CD4-positive, alpha-beta T cell treated with Interleukin-12 subunit alpha and Interleukin-12 subunit beta, for 1 hour (primary cell): ENCODE measurements at regions not wholly inside any gene's neighbourhood (a gene's known extent, or its start where the extent isn't known, plus 50 kb on each side); places are given as distances from the start of the nearest gene placed in this dataset.
"Not testable (repeated sequence)": the region's sequence is repeated elsewhere in the genome, so short reads cannot be mapped to it uniquely, and the experiment has no call there.

Experiments used
- DNase-seq: peaks from one replicate; pipeline ENCODE4 v3.0.0-alpha.2; 2020

GRCh38 chr4:24195991-24196736 lies 306.3 kb upstream of the PPARGC1A start:
- DNase-seq = no peak

DNA sequence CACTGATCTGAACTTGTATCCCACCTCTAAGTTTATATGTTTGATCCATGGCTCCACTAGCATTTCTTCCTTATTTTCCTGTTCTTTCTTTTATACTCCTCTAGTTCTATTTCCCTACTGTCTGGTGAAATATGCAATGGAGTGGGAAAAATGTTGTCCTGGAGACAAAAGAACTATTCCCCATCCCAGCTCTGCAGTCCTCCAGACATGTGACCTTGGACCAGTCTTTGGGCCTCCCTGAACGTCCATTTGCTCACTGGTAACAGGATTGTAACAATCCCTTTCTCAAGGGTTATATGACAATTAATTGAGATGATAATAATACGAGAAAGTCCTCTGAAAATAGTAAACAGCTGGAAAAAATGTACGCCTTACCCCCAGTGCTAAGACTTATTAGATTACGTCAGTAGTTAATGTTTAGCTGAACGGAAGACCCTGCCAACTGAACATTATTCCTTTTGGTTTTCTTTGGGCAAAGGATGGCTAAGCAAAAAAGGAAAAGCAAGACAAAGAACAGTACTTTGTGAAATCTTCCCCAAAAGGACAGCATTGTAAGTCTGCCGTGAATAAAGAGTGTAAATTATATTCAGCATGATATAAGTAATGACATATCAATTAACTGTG lies 302.3 kb upstream of the PPARGC1A start:
- no peak for DNase-seq

DNA sequence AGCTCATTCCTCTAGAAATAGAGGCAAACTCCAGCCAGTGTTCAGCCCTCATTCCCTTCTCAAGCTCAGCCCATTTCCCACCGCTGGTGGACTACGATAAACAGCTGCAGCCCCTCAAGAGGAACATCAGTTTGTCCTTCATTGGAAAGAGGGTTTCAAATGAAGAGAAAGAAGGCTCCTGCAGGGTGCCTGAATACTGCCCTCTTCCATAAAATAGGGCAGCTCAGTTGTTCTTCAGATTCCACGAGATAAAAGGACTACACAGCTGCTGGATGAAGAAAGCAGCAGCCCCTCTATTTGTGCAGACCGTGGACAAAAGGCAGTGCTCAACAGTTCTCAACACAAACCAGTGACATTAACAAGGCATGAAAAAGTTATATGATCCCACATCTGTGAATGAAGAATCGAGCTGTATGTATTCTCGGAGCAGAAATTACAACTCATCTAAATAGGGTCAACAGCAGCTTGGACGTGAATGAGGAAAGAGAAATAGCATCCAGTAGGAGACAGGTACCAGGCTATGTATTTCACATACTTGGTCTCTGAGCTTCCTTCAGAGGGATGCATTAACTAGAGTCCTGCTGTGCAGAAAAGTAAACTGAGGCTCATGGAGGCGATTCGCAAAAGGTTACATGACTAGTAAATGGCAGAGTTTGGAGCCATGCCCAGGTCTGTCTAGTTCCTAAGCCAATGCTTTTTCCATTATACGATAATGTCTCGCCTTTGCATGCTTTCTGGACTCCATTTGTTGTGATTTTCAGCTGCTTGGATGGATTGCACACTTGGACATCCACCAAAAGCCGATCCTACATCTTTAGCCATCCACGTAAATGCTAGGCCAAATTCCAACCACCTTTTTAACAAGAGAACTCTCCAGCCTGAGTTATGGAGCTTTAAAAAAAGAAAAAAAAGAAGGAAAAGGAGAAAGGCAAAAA lies 301.2 kb upstream of the PPARGC1A start:
- DNase-seq = no peak

DNA sequence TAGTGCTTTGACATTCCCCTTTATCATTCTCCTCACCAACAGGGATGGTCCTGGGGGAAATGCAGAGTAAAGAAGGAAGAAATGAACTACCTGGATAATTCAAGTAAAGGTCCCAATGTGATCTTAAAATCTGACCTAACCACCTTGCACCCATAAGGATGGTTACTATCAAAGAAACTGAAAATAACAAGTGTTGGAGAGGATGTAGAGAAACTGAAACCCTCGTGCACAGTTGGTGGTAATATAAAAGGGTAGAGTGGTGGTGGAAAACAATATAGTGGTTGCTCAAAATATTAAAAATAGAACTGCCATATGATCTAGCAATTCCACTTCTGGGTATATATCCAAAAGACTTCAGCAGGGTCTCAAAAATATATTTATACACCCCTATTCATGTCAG lies 298.6 kb upstream of the PPARGC1A start:
- no peak for DNase-seq

DNA sequence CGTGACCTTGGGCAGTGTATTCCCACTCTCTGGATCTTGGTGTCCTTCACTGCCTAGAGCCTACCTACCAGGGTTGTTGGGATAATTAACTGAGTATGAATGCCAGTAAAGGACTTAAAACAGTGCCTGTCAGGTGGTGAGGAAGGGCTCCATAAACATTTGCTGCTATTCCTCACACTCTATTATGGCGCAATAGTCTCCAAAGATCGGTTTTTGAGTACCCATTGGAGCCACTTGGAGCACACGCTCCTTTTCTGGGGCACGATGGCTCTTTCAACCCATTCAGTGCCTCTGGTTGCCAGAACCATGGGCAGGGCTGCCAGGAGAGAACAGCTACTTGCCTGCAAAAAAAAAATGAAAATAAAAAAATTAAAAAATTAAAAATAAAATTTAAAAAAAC lies 296.6 kb upstream of the PPARGC1A start:
- DNase-seq = no peak

DNA sequence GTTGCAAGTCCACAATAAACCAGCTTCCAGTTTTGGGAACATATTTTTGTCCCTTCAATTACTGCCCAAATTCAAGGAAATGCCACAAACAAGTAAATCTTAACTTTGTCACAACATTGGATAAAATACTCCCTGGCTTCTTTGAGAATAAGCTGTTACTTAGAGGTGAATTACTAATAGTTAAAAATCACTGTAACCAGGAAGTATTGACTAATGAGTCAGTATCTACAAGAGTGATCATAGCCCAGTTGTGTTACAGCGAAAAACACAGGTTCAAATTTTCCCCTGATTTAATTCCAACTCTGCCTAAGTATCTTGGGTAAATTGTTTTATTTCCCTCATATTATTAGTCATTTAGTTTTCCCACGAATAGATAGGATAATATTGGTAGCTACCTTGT lies 291.2 kb upstream of the PPARGC1A start:
- DNase-seq = no peak

GRCh38 chr4:24180586-24180985 lies 290.7 kb upstream of the PPARGC1A start:
- DNase-seq = no peak

- DNase-seq = no peak
These were observed 289.5 kb upstream of the PPARGC1A start for GRCh38 chr4:24179201-24179840.

- not testable (repeated sequence) for DNase-seq
These were observed 287.6 kb upstream of the PPARGC1A start for GRCh38 chr4:24177443-24177842.

DNA sequence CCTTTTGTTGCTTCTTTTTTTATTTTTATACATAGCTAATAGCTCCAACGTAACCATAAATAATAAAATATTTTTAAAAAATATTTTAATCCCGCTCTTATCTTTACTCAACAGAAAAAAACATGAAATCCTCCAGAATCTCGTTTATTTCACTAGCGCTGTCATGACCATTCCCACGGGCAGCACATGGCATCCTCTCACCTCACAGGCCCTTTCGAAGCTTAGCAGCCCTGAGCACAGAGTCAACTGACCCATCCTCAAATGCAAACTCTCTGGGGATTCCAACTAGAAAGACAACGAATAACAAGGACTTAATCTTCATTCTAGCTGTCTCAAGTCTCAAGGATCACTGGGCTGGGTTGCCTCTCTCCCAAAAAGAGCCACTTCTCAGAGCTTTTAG lies 285.9 kb upstream of the PPARGC1A start:
- DNase-seq = no peak

- no peak for DNase-seq
These were observed 284.8 kb upstream of the PPARGC1A start for GRCh38 chr4:24174602-24175001.

- DNase-seq = no peak
These were observed 282.6 kb upstream of the PPARGC1A start for GRCh38 chr4:24172406-24172805.

GRCh38 chr4:24169956-24170355 lies 280.1 kb upstream of the PPARGC1A start:
- no peak for DNase-seq

GRCh38 chr4:24168658-24169057 lies 278.8 kb upstream of the PPARGC1A start:
- no peak for DNase-seq

- no peak for DNase-seq
These were observed 276.7 kb upstream of the PPARGC1A start for GRCh38 chr4:24166501-24166900.

DNA sequence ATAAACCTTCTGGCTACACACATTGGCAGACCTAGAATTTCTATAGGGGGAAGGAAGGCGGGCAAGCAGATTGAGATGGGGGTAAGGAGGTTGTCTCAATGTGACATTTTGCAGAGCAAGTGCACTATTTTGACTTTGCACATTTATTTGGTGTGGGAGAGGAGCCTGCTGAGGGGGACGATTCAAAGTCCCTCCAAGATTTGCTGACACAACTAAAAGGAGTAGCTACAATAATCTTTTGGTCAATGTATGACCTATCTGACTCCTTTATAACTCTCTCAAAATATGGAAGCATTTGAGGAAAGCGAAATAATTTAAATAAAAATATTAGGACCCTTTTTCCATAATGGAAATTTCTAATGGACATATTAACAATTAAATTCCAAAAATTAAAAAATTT lies 274.9 kb upstream of the PPARGC1A start:
- no peak for DNase-seq

DNA sequence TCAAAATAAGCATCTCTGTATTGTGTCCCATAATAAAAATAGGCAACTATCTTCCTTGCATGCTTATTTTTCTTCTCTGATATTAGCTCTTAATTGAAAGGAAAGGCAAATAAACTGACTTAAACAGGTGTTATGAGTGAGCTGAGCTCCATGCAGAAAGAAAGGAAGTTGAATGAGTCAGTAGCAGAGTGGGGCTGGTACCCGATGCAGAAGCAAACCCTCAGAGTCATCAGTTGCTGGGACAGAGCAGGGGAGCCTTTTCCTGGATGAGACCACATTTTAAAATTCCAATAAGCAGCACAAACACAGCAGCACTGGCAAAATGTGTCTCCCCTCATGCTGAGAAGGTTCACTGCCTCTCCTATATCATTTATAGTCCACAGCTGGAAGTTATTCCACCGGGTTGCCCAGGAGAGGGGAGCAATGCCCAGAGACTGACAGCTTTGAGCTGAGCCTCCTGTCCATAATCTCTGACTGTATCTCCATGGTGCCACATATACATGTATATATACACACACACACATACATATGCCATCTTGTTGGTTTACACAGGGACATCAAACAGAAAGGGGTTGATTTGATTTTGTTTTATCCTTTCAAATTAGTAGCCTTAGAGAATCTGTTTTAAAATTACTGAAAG lies 274.3 kb upstream of the PPARGC1A start:
- no peak for DNase-seq

- DNase-seq = no peak
These were observed 273.5 kb upstream of the PPARGC1A start for GRCh38 chr4:24163314-24163713.

- DNase-seq = no peak
These were observed 270.5 kb upstream of the PPARGC1A start for GRCh38 chr4:24160358-24160757.

DNA sequence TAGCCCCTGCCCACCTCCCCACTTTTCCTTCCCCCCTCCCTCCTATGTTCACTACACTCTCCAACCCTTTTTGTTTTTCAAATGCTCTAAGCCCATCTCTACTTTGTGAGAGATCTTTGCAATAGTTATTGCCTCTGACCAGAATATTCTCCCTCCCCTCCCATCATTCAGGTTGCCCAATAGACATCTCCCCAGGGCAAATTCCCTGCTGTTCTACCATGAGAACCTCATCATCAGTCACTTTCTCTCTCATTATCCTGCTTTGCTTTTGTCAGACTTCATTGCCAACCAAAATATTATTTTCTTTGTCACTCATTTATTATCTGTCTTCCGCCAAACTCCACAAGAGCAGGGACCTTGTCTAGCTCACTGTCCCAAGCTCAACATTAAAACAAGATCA lies 268.2 kb upstream of the PPARGC1A start:
- DNase-seq = no peak

DNA sequence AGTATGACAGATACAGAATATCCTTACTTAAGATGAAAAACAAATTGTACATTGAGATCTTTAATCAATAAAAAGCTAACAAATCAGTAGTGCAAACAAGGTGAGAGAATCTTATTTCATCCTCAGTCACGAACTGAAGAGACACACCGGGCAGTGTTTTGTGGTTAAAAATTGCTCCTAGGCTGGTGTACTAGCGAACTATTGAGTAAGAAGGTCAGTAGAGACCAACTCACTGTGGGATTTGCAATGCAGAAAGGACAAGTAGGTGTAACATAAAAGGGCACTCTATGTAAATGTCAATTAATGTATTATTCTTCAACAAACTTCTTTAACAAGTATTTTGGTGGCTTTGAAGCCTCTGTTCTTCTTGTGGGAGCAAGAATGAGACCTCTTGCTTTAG lies 260.2 kb upstream of the PPARGC1A start:
- DNase-seq = no peak

GRCh38 chr4:24146127-24146526 lies 256.3 kb upstream of the PPARGC1A start:
- no peak for DNase-seq

DNA sequence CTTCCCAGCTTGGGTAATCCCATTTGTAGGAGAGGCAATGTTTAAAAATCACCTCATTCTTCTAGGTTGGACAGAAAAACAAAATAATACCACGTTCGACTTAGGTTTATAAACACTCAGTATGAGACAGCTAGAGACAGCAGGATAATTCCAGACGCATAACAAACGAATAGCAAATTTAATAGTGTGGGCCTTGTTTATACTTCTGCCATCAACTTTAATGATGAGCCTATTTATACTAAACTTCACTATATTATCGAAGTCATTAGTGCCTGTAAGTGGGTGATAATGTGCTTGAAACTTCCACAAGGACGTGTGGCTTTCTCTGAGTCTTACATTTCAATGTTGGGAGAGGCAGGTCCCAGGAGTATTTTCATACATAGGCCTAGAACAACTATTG lies 255.7 kb upstream of the PPARGC1A start:
- DNase-seq = no peak
